ENCODE measurements at regions not wholly inside any gene's neighbourhood (a gene's known extent, or its start where the extent isn't known, plus 50 kb on each side); places are given as distances from the start of the nearest gene placed in this dataset.

DNA sequence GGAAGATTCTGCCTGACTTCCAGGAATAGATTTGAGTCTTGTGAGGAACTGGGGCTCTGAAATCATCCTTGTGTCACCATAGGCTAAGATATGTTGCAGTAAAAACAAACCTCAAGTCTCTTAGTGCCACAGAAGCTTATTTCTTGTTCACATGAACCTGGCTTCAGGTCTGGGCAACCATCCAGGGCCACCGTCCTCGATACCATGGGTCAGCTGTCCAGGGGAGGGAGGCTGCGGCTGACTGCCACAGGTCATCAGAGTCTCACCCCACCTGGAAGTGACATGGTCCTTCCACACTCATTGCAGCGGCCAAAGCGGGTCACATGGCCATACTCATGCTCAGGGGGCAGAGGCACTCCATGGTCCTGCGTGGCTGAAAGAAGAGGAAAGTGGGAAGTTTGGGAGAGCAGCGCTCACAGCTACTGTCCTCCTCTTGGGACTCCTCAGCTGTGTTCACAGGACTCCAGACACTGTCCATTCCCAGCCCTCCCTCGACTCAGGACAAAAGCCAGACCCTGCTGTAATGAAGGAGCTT is 284.5 kb downstream of the CBLN1 start:
- TF ChIP-seq, protein P1, sequence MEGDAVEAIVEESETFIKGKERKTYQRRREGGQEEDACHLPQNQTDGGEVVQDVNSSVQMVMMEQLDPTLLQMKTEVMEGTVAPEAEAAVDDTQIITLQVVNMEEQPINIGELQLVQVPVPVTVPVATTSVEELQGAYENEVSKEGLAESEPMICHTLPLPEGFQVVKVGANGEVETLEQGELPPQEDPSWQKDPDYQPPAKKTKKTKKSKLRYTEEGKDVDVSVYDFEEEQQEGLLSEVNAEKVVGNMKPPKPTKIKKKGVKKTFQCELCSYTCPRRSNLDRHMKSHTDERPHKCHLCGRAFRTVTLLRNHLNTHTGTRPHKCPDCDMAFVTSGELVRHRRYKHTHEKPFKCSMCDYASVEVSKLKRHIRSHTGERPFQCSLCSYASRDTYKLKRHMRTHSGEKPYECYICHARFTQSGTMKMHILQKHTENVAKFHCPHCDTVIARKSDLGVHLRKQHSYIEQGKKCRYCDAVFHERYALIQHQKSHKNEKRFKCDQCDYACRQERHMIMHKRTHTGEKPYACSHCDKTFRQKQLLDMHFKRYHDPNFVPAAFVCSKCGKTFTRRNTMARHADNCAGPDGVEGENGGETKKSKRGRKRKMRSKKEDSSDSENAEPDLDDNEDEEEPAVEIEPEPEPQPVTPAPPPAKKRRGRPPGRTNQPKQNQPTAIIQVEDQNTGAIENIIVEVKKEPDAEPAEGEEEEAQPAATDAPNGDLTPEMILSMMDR (IDR thresholded peaks at IDR 0.05): no peak
- TF ChIP-seq POLR2A (IDR thresholded peaks at IDR 0.05): no peak
